CD4-positive, alpha-beta T cell treated with Interleukin-15 for 4 hours (primary cell): ENCODE measurements at regions not wholly inside any gene's neighbourhood (a gene's known extent, or its start where the extent isn't known, plus 50 kb on each side); places are given as distances from the start of the nearest gene placed in this dataset.

Experiments used
- DNase-seq: peaks from one replicate; pipeline ENCODE4 v3.0.0-alpha.2; 2020; ENCODE audit warnings: low spot score

DNA sequence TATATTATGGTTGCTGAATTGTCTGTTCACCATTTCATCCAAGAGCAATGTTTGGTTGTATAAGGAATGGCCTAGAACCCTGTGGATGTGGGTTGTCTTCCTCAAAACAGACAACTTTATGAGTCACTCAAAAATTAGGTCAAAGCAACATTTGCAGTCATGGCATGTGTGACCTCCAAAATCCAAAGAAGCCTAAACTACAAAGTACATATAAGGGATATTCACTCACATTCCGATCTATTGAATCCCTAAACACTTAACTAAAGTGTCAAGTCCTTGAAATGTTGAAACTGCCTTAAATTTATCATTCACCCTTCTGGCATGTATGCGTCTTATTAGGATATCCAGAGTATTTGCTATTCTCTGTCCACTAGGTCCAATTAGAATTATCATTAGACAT is 491.5 kb downstream of the NUF2 start:
- no peak for DNase-seq

DNA sequence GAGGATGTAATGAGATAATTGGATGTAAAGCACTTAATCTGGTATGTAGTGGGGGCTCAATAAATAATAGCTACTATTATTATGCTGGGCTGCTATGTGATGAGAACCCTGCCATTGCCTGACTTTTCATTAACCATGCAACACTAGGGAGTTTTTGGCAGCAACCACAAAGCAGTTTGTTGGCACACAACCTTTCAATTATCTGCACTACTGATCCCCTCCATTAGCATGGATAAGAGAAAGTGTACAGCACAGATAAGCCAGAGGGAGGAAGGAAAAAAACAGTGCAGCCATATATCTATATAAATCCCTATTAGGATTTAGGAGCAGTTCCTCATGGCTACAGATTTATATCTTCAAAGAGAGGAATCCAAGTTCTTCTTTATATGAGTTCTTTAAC is 498.5 kb downstream of the NUF2 start:
- DNase-seq, result no peak

DNA sequence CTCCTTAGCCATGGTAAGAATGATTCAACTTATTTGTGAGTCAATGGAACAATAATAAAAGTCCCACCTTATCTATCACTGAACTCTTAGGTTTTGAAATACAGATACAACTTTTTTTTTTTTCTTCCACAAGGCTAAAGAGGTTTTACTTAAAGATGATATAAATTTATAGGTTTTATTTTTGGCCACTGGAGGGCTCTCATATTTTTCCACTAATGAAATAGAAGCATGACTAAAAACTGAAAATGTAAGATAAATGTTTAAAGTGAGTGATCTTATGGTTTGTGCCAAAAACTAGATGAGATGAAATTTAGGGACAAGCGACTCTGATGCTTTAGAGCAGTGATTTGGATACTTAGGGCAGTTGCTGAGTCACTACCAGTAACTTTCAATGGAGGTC is 499.0 kb downstream of the NUF2 start:
- no peak for DNase-seq

DNA sequence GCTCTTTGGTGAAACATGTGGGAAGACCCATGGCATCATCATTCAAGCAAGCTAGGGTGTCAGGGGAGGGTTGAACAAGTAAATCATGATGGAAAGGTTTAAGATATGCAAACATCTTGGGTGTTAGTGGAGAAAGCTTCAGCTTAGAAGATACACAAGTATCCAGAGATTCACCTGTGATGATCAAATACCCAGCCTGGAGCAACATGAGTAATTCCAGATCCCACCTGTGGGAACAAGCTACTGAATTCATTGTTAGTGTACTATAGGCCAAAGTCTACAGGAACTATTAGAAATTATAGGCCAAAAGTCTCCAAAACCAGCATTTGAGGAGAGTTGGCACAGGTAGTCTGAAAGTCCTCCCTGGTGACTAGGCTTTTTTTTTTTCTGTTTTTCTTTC is 499.9 kb downstream of the NUF2 start:
- no peak for DNase-seq

DNA sequence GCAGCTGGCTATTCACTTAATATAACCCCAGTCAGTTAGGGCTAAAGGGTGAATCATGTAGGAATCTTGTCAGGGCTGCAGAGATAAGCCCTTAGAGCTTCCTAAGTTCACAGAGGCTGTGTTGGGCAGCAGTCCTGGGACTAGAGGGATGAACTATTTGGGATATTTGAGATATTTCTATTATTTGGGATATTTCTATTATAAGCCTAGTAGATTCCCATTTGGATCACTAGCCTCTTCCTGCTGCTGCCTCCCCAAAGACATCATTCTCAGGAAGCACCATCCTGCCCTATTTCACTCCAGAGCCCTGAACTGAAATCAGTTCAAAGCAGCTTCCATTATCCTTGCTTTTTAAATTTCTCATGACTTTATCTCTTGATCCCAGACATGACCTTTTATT is 501.3 kb downstream of the NUF2 start:
- no peak for DNase-seq

DNA sequence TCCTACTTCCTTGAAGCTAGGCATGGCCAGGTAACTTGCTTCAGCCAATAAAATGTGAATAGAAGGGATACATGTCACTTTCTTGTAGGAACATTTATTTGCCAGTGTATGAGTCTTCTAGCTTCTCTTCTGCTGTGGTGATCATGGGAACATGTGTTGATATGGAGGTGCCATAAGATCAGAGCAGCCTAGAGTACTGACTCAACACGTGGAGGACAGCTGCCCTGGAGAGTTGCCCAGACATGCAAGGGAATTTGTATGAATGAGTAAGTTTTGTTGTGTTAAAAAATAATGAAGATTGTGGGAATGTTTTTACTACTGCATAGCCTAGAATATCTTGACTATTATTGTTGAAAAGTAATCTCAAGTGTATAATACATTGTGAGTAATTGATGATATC is 502.3 kb downstream of the NUF2 start:
- no peak for DNase-seq

DNA sequence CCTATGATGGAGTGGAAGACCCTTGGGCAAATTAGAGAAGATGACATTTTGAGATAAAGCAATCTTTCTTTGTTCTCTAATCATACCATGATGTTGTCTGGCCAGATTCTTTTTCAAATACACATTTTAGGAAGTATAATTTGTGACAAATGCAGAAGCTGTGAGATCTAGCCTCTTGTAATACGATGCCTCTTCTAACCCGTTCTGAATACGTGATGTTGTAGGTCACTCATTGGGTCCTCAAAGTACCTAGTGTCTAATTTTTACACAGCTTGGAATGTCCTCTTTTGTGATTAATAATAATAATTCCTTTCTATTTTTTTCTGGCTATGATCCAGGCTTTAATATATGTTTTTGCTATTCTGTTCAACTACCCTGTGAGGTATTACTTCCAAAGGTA is 502.7 kb downstream of the NUF2 start:
- no peak for DNase-seq

DNA sequence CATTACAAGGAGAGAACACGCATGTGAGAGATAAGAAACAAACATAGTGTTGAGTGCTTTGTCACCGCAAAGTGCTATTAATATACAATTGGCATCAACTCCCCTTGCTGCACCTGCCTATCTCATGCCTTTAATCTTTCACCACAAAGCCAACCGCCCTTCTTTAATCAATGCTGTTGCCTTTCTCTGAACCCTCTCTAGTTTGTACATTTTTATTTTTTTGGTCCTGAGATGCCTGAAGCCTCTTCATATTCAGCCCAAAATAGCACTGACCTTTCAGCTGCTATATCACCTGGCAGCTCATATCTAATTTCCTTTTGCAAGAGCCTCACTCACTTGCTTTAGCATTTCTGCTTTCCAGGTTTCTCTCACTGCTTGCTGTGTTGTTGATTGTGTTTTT is 504.7 kb downstream of the NUF2 start:
- no peak for DNase-seq

DNA sequence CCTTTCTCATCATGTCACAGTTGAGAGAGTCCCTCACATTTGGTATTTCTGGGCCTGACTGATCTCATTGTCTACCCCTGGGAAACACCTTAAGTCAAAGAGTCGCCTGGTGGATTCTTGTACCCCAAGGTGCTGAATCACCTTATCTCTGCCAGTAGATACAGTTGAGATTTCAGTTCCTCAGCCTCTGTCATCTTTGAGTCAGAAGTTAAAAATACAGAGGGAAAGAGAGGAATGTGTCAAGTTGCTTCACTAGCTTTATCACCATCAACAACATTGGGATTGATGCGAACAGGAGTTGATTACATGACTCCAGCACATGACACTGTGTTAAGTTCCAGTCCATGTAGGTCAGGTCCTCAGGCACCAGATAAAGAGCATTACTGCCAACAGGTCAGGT is 513.0 kb downstream of the NUF2 start:
- DNase-seq, result no peak

DNA sequence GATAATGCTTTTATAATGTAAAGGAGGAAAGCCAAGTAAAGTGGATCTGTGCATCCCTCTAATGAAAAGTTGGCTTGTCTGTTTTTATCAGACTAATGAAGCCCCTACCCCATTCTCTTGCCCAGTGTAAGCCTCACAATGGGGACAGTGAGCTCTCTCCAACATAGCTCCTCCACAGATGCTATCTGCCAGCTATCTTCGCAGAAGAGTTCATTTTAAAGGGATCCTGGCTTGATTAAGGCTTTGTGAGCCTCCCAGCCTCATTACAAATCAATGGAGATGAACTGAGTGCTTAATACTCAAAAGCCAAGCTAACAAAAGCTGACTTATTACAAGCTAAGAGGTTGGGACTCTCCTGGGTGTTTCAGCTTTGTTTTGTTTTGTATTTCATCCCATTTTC is 514.7 kb downstream of the NUF2 start:
- DNase-seq, result no peak

DNA sequence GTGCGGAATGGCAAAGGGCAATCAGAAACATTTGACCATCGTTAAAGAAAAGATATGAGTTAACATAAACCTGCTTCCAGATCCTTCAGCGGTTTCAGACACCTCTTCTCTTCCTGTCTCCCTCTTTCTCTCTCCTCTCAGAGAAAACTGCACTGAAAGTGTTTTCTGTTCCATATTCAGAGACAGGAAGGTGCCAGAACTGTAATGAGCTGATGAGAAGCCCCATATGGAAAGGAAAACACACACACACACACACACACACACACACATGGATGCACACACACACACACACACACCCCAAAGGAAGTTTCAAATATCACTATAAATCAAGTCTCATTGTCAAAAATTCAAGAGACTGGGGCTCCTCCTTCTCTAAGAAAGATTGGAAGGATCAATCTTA is 515.5 kb downstream of the NUF2 start:
- DNase-seq, result no peak

DNA sequence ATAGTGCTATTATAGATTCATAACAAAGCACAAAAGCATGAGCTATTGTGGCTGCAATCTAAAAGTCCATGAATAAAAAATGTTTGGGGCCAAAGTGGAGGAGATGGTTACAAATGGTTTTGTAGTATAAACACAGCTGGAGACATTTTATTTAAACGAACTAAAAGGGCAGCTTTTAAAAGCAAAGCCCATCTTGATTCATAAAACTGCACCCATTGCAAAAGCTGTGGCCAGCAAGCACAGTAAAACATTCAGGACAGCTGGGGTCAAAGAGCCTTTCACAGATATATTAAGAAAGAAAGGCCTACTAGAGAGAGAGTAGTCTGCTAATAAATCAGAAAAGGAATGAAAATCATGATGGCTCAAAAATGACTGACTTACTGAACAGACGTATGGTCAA is 520.8 kb downstream of the NUF2 start:
- no peak for DNase-seq

DNA sequence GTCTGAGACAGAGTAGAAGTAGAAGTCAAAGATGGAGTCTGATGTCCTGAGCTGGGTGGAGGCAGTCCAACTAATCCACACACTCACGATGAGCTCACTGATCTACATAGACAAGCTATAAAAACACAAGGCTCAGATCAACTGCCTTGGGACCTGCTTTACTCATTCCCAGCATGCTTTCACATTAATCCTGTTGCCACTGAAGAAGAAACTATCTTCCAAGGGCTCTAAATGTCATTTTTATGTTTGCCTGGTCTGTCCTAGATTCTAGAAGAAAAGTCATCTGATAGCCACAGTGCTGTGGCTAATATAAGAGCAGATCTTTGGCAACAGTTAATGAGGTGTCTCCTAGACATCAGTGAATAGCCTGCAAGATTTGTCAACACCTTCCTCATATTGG is 522.7 kb downstream of the NUF2 start:
- DNase-seq, result no peak

DNA sequence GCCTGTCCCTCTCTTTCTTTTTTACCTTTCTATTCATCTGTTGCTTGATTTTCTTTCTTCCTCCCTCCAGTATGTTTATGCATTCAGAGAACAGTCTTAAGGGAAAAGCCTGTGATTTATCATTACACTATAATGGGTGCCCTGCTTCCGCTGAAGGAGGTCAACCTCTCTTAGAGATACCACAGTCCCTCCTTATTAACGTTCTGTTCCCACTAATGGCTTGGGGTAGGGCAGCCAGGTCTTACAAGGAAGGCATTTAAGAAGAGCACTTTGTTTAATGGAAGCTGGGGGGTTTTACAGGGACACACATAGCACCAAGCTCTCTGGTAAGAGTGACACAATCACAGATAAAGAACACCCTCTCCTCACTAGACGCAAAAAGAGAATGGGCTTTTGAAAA is 523.5 kb downstream of the NUF2 start:
- DNase-seq, result no peak

DNA sequence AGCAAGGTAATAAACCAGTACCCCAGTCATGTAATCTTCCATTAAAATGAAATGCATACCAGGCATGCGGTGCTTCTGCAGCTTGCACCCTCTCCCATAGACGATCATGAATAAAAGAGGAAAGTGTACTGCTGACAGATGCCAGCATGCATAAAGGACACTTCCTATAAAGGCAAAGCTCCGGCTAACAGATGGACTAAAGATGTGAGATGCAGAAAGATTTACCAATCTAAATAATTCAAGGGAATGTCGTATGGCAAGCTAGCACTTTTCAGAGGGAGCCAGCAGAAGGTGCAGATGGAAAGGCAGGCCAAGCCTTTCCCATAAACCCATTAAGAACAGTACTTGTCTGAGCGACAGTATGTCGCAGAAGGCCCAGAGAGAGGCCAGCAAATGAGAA is 542.0 kb downstream of the NUF2 start:
- DNase-seq, result no peak

DNA sequence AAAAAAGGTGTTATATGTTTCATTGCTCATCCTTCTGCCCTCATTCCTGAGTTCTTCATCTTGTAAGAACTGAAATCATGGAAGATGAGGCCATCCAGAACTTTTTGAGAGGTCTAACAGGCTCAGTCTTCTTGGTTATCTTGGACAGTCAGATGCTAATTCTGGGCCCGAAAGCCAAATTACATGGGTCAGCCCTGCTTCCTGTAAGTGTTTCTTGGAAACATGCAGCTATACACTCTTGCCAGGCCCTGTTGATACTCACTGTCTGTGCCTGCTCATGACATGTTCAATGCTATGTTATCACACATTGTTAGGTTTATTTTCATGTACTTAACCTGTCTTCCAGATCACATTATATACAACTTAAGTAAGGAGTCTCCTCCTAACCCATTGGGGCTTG is 542.5 kb downstream of the NUF2 start:
- DNase-seq, result no peak

DNA sequence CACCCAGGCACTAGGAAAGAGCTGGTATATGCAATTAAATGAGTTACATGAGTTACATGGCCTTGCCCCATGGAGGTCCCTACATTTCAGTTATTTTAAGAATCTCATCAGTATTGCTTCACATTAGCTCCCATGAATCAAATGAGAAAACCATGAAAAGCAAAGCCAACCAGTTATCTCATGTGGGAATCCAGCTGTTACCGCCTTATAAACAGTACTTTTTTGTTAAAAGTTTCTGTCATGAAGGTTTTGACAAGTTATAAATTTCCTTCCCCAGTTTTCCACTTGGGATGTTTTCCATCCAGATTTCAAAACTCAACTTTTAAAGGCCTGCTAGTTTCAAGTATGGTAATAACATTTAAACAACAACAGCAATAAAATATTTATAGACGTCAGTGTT is 544.8 kb downstream of the NUF2 start:
- no peak for DNase-seq

DNA sequence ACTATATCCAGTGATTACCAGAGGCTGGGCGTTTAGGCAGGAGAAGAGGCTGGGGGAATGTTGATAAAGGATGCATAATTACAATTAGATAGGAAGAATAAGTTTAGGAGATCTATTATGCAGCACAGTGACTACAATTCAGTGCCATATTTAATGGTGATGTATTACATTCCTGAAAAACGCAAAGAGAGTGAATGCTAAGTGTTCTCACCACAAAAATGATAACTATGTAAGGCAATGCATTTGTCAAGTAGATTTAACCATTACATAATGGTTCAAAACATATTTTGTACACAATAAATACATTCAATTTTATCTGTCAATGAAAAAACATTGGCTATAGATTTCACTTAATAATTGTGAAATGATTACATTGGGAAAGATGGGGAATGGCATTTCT is 548.9 kb downstream of the NUF2 start:
- DNase-seq, result no peak

DNA sequence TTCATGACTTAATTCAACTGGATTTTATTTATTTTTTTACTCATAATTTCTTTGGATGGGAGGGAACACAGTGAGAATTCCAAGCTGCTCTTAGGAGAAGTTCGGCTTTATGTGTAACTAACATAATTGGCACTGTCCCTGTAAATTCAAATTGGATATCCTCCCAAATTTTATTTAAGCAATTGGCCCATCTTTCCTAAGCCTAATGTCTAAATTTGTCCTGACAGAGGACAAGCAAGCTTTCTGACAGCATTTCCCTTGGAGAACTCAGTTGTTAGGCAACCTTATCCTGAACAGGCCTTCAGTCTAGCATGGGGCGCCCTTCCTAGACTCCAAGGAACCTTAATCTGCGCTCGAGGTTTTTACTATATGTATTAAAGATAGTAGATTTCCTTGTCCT is 550.3 kb downstream of the NUF2 start:
- DNase-seq, result no peak

DNA sequence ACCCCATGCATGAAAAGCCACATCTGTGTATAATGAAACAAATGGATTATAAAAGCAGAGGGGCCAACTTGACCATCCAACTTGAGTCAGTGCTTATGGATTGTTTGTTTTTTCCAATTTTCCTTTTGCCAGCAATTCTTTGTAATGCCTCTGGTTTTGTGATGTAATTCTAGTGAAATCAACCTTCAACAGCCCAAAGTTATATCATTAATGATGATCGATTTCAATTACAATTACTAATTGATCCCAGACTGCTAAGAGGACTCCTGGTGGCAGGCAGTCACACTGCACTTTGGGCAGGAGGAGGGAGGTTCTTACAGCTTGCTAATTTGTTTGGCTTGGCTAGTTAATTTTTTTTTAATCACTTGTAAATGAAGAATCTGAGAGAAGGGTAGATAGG is 552.3 kb downstream of the NUF2 start:
- no peak for DNase-seq

DNA sequence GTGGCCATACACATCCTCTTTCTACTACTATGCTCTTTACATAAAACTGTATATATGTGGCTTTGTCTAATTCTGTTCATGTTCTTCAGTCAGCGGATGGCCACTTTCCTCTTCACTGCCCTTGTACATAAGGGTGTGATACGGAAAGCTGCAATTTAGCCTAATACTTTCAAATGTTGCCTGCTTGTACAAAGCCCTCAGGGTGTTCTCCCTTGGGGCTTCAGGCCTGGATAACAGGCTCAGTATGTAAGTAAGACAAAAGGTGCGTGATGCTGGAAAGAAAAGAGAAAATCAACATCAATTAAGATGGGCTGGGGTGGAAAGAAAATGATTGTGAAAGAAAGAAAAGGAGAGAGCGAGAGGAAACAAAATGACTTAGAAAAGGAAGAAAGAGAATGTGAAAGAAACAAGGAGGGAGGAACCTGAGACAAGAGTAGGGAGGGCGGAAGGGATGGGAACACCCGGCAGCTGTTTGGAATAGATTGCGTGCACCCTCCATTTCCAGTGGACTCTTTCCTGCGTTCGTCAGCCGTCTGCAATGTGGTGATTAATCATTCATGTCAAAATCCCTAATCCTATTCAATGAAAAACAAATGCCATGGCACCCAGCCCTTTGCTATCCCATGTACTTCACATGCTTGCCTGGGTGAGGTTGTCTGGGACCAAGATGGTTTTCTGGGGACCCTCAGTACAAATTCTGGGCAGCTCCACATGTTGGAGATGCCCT is 553.6 kb downstream of the NUF2 start:
- DNase-seq, result no peak

DNA sequence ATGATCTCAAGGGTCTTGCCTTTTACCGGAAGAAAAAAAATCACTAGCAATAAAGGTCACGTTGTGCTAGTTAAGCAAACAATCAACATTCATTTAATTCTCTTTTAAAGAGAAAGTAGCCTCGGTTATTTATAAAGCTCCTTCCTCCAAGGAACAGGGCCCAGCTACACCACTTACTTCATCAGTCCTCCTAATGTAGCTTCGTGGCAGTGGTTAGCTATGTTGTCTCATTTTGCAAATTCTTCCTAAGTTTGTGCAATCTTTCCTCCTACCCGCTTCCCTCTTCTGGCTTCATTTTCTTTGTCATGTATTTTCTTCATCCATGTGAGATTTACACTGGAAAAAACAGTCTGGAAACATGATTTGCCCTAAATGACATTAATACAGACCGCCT is 554.2 kb downstream of the NUF2 start:
- DNase-seq, result no peak

DNA sequence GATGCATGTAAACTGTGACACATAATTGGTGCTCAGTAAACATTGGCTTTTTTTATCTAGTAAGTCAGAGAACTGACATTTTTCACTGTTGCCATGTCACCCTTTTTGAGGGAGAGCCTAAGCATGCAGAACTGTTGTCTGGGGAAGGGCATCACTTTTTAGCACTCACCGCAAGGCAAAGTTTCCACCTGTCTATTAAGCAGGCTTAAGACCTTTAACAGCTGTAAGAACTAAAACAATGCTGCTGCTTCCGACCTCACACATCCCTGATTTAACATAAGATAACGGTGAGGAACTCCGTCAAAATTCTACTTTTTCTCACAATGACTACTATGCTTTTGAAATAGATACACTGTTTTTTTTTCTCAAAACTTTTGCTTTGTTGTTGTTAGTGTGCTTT is 554.8 kb downstream of the NUF2 start:
- no peak for DNase-seq

DNA sequence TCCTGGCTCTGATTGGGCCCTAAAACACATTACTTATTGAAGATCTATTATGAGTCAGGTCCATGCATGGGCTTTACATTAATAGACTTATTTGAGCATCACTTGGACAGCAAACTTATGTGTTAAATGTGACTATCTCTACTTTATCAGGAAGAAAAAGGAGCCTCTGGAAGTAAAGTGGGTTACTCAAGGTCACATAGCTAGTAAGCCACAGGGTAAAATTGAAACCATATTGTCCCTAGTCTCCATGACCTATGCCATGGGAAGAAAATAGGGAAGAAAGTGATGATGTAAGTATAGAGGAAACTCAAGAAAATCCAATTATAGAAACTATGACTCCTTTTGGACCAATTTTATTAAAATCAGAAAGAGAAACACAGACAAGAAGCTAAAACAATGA is 555.3 kb downstream of the NUF2 start:
- DNase-seq, result no peak

DNA sequence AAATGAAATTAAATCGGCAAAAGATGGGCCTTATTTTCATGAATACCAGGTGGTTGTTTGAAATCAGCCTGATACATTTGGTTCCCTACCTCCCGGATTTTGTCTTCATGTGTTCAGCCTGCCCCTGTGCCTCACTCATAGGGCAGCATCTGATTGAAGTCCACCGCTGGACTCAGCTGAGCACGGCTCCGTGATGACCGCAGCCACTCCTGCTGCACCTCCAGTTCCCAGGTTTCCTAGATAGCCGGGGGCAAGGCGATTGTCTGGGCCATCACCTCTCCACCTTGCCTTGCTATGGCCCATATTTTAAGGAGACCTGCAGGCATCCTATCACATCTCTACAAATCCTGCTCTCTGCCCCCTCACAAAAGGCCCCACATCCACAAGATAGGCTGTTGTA is 563.8 kb downstream of the NUF2 start:
- DNase-seq, result no peak
